GM21825 (cell line): ENCODE measurements at regions not wholly inside any gene's neighbourhood (a gene's known extent, or its start where the extent isn't known, plus 50 kb on each side); places are given as distances from the start of the nearest gene placed in this dataset.

ENCODE experiments used
- ATAC-seq: cut with Tn5 transposase; IDR thresholded peaks from one replicate; pipeline ENCODE4 v1.9.1; 2021; ENCODE audit warnings: mild to moderate bottlenecking, moderate library complexity; ENCODE audit not compliant: unreplicated experiment

DNA sequence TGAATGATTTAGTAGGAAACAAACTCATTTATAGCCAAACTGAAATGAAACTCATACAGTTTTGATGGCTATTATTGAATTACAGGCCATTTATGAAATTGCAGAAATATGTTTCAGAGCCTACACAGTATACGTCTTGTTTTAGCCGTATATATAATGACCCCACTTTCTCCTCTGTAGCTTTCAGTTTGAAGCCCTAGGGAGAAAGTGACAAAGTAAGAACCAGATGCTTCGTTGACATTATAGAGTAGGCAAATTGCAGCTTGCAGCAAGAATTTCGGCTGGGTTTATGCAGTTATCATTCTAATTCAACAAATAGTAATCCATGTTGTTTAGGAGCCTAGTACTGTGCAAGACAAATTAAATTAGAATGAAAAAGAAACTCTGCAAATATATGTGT lies 836.3 kb upstream of the ADGRL4 start:
- no peak for ATAC-seq

DNA sequence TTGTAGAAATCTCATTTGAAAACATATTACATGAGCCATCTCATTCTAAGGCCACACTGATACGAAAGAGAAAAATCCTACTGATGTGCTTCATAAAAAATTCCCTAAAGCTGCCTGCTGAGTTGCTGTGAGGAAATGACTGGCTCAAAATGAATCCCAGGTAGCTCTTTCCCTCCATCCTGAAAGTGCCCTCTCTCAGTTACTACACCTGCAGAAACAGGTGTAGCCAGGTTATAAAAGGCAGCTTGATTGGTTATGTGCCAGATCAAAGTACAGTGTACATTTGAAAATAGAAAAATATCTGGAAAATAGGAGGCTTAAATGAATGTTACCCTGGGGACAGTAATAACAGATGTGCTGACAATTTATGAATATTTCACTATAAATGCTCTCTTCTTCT lies 833.4 kb upstream of the ADGRL4 start:
- no peak for ATAC-seq

DNA sequence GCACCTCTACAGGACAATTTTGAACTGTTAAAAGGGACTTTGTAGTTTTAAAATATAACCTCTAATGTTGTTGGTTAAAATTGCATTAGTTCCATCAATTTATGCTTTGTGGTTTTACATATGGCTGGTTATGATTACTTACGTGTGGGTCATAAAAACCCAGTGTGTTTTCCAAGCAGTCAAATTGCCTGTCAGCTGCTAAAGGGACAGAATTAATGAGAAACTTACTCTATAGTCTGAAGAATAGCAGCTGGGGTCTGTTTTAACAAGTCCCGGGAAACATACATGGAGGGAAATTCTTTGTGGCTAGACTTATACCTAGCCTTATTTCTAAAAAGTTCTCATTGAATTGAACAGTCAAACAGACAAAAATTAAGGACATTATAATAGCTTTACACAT lies 820.9 kb upstream of the ADGRL4 start:
- ATAC-seq, result no peak

DNA sequence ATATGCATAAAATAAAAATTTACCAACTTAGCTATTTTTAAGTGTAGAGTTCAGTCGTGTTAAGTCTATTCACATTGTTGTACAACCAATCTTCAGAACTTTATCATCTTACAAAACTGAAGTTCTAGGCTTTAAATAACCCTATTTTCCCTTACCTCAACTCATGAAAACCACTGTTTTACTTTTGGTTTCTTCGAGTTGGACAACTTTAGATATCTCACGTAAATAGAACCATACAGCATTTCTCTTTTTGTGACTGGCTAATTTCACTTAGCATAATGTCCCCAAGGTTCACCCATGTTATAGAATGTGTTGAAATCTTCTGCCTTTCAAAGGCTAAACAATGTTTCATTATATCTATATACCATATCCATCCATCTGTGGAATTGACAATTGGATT lies 819.0 kb upstream of the ADGRL4 start:
- no peak for ATAC-seq

DNA sequence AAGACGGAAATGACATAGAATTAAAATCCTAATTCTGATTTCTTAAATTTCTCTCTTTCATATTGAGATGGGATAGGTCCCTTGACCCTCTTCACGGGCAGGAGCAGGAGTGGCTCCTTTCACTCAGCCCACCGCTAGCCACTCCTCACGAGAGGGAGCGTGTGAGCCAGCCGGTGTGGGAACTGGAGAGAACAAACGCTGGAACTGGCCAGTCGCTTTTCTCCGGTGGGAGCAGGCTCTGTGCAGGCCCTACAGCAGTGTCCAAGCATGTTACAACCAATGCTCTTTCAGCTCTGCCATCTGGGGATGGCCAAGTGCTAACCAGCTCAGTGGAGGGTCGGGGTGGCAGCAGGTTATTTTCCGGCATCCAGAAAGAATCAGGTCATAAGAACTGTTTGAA lies 815.5 kb upstream of the ADGRL4 start:
- ATAC-seq, result no peak

DNA sequence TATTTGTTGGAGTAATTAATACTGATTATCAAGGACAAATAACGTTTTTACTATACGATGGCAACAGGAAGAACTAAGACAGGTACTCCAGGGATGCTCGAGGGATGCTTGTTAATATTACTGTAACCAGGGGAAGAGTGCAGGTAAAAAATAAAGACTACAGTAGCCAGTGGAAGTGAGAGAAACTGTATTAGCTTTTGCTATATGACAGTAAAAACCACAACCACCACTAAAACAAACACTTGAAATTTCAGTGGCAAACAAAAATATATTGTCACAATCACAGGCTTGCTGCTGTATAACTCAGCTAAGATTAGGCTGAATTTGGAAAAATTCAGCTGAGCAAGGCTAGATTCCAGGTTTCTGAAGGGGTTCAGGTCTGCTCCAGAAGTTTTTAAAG lies 812.6 kb upstream of the ADGRL4 start:
- no peak for ATAC-seq

DNA sequence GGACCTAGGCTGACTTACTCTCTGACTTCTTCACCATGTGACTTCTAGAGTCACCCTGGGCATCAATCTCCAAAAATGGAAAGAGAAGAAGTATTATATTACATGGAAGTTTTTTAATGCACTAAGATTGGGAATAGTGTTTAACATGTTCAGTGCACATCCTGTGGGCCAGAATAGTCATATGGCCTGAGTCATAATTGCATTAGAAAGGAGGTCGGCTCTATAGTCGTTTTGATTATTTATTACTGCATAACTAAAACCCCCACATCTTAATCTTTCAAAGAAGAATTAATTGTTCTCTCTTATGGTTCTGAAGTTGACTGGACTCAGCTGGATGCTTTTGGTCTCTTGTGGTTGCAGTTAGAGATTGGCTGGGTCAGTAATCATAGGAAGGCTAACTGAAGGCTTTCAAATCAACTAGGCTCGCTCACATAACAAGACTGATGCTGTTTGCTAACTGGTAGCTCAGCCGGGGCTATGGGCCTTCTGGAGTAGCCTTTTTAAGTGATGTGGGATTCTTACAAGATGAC lies 810.6 kb upstream of the ADGRL4 start:
- ATAC-seq, result no peak

DNA sequence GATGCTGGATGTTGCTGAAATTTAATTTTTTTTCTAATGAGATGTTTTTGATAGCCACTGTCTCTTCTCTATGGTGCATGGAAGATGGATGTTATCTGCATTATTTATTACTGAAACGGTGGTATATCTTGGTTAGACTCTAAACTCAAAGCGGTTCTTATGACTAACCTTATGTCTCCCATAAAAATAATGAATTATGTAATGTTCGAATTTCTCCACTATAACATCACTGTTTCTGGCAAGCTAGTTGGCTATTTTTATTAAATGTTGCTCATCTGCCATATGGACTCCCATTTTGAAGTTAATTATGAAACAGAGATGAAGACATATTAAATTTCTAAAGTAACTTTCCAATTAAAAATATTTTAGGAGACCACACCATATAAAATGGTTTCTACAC lies 808.6 kb upstream of the ADGRL4 start:
- ATAC-seq, result no peak

DNA sequence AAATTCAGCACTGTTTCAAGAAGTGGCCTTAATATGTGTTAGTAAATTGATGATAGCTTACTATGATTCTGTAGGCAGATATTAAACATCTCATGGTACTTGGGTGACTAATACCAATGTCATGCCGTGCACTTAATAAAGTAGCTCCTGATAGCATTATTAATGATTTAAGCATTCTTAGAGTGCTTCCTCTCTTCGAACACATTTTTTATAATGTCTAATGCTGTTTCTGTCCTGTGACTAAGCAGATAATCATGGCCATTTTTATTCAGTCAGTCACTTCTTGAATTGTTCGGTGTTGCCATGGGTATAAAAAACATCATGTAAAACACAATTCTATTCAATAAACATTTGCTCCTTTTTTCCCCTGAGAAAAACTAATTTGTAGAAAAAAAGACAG lies 804.6 kb upstream of the ADGRL4 start:
- no peak for ATAC-seq

DNA sequence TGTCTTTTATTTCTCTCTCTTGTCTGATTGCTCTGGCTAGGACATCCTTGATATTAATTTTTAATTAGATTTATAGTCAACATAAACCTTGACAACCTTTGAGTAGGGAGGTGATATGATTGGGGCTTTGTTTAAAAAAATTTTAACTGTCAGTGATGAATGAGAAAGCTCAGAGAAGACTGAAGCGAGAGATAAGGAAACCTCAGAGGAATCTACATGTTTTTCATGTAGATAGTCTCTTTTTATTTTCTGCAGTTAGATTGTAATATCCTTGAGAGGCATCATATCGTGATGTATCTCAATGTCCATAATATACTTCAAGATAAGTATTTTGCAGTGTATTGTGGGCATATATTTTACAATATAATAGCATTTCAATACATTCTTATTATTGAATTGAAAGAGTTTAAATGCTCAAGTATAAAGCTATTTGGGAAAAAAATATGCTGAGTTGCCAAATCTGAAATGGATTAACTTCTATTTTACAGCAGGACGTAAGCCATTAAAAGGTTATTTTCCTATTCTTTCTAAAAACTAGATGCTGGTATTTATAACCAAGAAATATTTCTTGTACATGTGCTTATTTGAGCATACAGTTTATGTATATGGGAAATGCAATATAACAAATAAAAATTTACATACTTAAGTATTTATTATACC lies 802.4 kb upstream of the ADGRL4 start:
- ATAC-seq, result no peak

DNA sequence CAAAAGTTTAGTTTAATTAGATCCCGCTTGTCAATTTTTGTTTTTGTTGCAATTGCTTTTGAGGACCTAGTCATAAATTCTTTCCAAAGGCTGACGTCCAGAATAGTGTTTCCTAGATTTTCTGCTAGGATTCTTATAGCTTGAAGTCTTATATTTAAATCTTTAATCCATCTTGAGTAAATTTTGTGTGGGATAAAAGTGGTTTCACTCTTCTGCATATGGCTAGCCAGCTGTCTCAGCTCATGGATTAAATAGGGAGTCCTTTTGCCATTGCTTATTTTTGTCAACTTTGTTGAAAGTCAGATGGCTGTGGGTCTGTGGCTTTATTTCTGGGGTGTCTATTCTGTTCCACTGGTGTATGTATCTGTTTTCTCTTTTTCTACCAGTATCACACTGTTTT lies 801.3 kb upstream of the ADGRL4 start:
- ATAC-seq, result no peak

DNA sequence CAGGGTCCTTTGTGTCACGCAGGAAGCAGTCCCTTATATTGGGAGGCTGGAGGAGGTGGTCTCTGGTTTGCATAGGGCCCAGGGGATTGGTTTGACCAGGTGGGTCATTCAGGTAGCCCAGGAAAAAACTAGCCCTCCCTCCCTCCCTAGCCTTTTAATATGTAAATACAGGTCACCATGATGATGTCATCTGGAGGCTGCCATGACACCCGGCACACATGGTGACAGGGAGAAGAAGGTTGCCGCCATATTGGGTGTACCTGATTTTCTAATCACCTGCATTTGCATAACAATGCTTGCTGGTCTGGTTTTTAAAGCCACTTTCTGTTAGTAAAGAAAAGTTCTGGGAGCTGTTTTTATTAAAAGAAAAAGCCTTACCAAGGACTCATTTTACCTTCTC lies 791.0 kb upstream of the ADGRL4 start:
- no peak for ATAC-seq

DNA sequence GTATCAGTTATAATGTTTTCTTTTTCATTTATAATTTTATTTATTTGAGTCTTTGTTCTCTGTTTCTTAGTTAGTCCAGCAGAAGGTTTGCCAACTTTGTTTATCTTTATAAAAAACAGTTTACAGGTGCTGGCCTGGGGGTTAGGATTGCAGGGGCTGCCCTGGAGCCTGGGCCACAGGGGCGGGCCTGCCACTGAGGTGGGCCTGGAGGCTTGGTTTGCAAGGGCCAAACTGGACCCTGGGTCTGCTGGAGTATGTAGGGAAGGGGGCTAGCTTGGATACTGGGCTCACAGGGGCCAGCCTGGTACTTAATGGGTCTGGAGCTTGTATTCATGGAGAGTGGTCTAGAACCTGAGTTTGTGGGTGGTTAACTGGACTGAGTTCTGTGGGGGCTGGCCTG lies 789.9 kb upstream of the ADGRL4 start:
- no peak for ATAC-seq

DNA sequence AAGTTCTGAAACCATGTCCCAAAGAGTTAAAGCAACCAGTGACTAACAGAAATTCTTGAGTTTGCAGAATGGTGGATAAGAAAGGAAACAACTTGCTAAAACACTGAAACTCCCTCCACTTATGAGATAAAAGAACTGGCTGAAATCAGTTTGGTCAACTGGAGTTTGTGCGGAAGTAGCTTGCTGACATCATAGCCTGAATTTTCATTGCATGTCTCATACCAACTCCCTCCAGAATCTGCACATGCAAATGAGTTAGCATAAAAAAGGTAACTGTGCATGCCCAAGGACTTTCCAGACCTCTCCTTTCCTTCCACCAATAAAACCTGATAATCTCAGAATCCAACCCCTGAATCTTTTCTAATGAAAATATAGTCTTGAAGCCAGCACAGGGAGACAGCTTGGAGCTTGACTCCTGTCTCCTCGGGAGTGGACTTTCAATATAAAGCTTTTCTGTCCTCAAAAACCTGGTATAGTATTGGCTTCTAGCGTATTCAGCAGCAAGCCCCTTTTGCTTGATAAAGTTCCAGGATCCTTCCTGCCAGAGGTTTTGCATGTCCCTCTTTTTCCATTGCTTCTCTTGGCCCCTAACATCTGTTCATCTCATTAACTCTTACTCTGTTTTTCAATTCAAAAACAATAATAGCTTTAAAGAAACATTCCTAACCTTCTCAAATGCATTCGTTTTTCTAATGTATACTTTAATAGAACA lies 785.8 kb upstream of the ADGRL4 start:
- ATAC-seq, result no peak

DNA sequence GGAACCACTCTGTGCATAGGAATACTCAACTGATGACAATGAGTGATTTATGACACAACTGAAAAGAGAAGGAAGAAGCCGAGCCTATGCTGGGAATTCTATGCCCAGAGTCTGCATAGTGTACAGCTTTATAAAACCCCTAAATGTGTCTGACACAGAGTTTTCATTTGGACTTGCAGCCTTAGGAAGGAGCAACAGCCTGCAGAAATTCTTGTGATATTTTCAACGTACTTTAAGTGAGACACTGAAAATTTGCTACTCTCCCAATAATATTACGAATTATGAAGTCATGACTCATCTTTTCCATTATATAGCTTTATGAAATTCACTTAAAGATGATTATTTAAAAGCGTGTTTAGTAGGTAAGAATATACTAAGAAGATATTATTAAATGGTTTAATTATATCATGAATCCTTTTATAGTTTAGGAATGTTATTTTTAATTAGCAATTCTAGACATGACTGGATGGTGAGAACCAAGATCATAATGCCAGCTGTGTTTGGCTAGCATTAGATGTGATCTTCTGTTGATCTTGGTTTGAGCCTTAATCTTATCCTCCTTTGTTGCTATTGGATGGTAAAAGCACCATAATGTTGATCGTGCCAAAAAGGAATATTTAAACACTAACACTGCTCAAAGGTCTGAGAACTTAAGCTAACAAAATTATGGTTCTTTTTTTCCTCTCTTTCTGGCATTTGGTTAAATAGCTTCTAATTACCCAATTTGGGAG lies 785.1 kb upstream of the ADGRL4 start:
- ATAC-seq, result no peak

DNA sequence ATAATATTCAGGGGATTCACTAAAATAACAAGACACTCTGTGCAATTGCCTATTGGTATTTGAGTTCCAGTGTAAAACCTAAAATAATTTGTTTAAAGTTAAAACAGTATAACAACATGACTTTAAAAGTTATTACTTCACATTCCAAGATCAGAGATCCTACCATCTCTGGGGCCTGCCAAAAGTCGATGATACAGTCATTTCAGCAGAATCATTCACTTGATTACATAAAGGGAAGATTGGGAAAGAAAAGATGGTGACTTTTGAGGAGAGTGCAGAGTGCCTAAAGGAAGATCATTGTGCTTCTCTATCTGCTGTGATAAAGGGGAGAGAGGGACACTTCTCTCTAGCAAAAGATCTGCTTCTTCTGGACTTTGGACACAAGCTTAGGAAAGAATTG lies 784.4 kb upstream of the ADGRL4 start:
- no peak for ATAC-seq

DNA sequence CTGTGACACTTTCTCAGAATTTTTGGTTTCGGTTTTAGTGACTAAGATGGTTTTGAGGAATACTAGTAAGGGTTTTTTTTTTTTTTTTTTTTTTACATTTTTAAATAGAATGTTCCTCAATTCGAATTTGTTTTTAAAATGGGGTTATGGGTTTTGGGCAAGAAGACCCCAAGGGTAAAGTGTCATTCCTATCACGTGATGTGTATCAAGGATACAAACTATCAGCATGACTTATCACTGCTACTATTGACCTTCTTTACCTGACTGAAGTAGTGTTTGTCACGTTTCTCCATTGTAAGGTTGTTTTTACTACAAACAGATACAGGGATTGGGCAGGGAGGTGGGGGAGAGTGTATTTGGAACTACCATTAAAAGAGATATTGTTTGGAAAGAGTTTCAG lies 781.1 kb upstream of the ADGRL4 start:
- no peak for ATAC-seq

DNA sequence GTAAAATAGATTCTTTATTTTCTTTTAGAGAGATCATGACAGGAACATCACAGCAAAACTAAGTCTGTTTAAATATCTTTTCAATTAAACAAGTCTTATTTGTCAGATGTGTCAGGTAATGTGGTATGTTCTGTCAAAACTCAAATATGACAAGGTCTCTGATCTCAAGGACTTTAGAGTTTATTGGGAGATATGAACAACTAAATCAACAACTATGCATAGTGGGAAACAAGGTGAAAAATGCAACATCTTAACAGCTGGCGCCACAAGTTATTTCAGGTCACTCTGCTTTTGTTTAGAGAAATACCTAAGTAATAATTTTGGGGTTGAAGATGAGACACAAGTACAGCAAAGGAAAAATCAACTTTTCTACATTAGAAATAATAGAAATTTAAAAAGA lies 779.4 kb upstream of the ADGRL4 start:
- no peak for ATAC-seq

DNA sequence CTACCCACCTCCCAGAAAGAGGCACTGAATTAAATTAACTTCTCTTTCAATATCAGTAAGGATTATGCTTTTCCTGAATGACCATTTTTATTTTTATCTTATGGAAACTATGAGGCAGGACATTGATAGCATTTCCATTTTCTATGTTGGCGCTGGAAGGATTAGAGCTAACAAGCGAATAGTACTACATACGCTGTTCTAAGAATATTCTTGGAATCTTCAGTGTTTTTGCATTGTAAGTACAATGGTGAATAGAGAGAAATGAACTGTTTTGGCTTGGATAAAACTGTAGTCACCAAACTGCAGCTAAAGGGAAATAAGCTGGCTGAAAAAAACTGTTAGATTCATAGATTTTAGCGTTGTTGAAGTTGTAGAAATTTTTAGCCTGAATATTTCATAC lies 779.0 kb upstream of the ADGRL4 start:
- no peak for ATAC-seq

DNA sequence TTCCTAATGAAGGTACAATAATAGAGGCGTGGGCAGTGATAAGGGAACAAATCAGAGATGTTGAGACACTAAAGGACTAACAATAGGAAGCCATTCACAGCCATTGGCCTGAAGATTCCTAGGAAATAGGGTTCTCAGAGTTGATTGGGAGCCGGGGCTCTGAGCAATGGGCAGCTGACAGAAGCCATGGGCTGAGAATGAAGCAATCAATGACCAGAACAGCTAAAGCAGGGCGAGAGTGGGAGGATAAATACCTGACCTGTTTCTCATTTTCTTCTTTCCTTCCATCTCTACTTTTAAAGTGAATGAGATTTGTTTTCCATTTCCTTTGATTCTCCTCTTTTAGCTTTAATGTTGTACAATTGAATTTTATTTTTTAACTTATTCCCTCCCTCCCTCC lies 774.7 kb upstream of the ADGRL4 start:
- ATAC-seq, result no peak

DNA sequence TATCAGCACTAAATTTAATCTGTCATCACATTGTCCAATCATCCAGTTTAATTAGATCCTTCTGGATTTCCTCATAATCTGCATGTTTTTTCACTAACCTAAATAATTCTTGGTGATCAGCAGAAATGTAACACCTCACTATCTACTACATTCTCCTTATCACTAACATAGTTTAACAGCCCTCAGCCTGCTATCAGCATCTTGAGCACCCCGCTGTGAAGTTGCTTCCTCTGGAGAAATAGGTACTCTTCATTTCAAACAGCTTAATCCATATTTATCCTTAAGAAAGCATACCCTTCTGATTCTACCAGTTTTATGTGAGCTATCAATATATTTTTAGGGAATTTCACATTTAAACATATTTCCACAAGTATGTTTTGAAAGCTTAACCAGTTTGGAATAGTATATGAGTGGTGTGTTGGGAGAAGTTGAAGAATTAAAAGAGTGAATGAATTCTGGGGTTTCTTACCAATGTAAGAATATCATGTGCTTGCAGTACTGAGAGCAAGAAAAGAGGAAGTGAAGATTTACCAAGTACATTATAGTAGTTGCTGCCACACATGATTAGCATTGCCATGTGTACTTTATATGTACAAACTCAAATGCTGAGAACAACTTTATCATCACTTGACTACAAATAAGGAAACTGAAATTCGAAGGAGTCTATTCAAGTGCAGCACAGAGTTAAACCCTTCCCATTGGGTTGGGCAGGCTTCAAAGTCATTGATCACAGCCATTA lies 771.1 kb upstream of the ADGRL4 start:
- peak; percentile 100 for ATAC-seq
